Neutrophil (primary cell): ENCODE measurements at regions not wholly inside any gene's neighbourhood (a gene's known extent, or its start where the extent isn't known, plus 50 kb on each side); places are given as distances from the start of the nearest gene placed in this dataset.

Experiments used
- H3K27ac ChIP-seq: fragments of 200-600 bp; sonication (generic); 2 replicates; pipeline ENCODE4 v1.5.1; 2016; ENCODE audit warnings: mild to moderate bottlenecking, moderate library complexity
- H3K27me3 ChIP-seq: fragments of 200-600 bp; sonication (generic); 2 replicates; pipeline ENCODE4 v1.6.0; 2016; ENCODE audit warnings: mild to moderate bottlenecking
- H3K36me3 ChIP-seq: fragments of 200-600 bp; sonication (generic); 2 replicates; pipeline ENCODE4 v1.5.1; 2017
- H3K4me1 ChIP-seq, 2 experiments: fragments of 200-600 bp in 1 of 2; sonication (generic) in 1 of 2; 1 replicate in 1 of 2; 2 replicates in 1 of 2; pipeline versions ENCODE4 v1.5.1 to v1.6.1; 2013 to 2016; ENCODE audit warnings: low read depth in 1 of 2, low read length in 1 of 2, mild to moderate bottlenecking in 1 of 2, moderate library complexity in 1 of 2; ENCODE audit not compliant: control insufficient read depth in 1 of 2, insufficient read depth in 1 of 2
- H3K4me3 ChIP-seq, 2 experiments: fragments of 200-600 bp in 1 of 2; sonication (generic) in 1 of 2; 1 replicate in 1 of 2; 2 replicates in 1 of 2; pipeline ENCODE4 v1.5.1; 2013 to 2016; ENCODE audit warnings: low read depth in 1 of 2, low read length in 1 of 2, mild to moderate bottlenecking in 1 of 2, moderate library complexity in 1 of 2
- H3K9me3 ChIP-seq: fragments of 200-600 bp; sonication (generic); 2 replicates; pipeline ENCODE4 v1.5.1; 2016
- TF ChIP-seq, protein P1 (sequence below): fragments of 200-600 bp; sonication (generic); IDR thresholded peaks from 2 replicates; pipeline ENCODE4 v1.5.1; 2016; ENCODE audit warnings: antibody characterized with exemption

DNA sequence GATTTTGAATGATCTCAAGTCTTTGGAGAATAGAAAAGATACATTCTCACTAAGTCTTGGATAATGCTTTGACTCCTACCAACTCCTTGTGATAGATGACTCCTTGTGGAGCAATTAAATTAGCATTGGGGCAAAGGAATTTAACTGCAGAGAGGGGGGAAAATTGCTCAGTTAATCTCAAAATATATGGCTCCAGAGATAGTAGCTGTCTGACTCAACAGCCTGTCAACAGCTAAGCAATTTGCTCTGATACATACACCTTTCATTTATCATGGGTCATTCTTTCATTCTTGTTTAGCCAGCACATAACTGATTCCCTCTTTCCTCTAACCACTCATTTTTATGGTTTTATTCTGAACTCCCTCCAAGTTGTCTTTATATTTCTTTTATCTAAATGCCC lies 225.6 kb upstream of the OBI1 start:
- H3K4me3 ChIP-seq = no peak overlapping the region
- no peak overlapping the region for H3K27ac ChIP-seq
- no peaks in the 10 kb centered on the region for H3K36me3 ChIP-seq
- no peaks in the 10 kb centered on the region for H3K4me1 ChIP-seq
- TF ChIP-seq, protein P1, sequence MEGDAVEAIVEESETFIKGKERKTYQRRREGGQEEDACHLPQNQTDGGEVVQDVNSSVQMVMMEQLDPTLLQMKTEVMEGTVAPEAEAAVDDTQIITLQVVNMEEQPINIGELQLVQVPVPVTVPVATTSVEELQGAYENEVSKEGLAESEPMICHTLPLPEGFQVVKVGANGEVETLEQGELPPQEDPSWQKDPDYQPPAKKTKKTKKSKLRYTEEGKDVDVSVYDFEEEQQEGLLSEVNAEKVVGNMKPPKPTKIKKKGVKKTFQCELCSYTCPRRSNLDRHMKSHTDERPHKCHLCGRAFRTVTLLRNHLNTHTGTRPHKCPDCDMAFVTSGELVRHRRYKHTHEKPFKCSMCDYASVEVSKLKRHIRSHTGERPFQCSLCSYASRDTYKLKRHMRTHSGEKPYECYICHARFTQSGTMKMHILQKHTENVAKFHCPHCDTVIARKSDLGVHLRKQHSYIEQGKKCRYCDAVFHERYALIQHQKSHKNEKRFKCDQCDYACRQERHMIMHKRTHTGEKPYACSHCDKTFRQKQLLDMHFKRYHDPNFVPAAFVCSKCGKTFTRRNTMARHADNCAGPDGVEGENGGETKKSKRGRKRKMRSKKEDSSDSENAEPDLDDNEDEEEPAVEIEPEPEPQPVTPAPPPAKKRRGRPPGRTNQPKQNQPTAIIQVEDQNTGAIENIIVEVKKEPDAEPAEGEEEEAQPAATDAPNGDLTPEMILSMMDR = no peak
- no peaks in the 10 kb centered on the region for H3K9me3 ChIP-seq
- H3K27me3 ChIP-seq = no peaks in the 10 kb centered on the region

DNA sequence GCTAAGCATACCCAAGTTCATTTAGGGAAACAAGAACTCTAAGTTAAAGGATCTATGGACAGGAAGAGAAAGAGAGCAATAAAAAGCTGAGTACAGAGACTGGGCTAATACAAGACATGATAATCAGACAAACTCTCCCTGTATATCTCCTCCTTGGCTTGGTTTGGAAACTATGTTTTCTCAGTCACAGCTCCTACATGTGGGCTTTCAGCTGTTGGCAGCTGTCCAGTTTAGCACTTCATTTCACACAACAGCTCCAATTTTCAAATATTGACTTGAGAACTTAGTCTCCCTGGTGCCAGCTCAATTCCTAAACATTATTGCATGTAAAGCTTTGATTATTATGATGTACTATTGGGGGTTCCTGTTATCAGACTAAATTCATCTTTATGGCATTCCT lies 222.8 kb upstream of the OBI1 start:
- H3K4me1 ChIP-seq = no peaks in the 10 kb centered on the region
- no peaks in the 10 kb centered on the region for H3K9me3 ChIP-seq
- H3K27ac ChIP-seq = no peak overlapping the region
- no peaks in the 10 kb centered on the region for H3K36me3 ChIP-seq
- H3K4me3 ChIP-seq = no peak overlapping the region
- no peaks in the 10 kb centered on the region for H3K27me3 ChIP-seq
- TF ChIP-seq, protein P1 = no peak

DNA sequence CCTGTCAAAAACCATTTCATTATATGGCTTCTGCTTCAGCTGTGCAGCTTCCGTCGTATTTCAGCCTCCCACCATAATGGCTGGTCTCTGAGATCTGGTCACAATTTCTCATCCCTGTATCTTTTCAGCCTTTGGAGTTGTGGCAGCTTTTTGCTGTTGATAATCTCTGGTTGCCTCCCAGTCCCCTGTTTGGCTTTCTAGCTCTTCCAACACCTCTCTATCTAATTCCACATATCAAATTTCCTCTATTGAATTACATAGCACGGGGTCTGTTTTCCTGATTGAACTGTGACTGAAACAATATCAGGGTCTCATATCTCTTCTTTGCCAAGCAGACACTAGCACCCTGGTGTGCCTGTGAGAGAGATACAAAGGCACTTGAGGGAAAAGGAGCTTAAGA lies 222.1 kb upstream of the OBI1 start:
- TF ChIP-seq, protein P1 = no peak
- Histone ChIP-seq H3K27me3 (no peaks in the 10 kb centered on the region), H3K36me3 (no peaks in the 10 kb centered on the region), H3K9me3 (no peaks in the 10 kb centered on the region), H3K27ac (no peak overlapping the region), H3K4me1 (no peaks in the 10 kb centered on the region), H3K4me3 (no peak overlapping the region)

DNA sequence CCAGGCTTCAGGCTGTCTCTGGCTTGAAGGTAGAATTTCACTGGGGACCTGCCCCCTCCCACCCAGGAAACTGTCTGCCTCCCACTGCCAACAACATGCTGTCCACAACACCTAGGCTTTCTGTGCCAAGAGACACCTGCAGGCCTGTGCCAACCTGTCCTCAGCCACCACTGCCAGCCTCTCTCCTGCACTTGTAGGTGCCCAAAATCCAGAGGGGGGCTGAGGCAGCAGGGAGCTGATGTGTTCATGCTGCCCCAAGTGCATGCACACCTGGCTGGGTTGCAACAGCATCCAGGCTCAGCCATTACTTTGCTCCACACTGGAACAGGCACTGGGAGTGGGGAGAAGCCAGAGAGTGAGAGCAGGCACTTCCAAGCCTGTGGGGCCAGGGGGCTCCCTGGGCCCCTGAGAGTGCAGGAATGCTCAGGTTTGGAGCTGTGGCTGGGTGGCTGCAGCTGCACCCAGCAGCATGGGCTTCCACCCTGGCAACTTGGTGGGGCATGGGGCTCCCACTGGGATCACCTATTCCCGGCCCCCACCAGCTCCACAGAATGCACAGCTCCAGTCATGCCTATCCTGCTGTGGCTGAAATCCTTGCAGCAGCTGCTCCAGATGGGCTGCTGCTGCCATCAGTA lies 218.1 kb upstream of the OBI1 start:
- H3K27me3 ChIP-seq = no peaks in the 10 kb centered on the region
- H3K27ac ChIP-seq = no peak overlapping the region
- no peaks in the 10 kb centered on the region for H3K9me3 ChIP-seq
- no peaks in the 10 kb centered on the region for H3K4me1 ChIP-seq
- no peaks in the 10 kb centered on the region for H3K36me3 ChIP-seq
- H3K4me3 ChIP-seq = no peak overlapping the region
- TF ChIP-seq, protein P1 = no peak

DNA sequence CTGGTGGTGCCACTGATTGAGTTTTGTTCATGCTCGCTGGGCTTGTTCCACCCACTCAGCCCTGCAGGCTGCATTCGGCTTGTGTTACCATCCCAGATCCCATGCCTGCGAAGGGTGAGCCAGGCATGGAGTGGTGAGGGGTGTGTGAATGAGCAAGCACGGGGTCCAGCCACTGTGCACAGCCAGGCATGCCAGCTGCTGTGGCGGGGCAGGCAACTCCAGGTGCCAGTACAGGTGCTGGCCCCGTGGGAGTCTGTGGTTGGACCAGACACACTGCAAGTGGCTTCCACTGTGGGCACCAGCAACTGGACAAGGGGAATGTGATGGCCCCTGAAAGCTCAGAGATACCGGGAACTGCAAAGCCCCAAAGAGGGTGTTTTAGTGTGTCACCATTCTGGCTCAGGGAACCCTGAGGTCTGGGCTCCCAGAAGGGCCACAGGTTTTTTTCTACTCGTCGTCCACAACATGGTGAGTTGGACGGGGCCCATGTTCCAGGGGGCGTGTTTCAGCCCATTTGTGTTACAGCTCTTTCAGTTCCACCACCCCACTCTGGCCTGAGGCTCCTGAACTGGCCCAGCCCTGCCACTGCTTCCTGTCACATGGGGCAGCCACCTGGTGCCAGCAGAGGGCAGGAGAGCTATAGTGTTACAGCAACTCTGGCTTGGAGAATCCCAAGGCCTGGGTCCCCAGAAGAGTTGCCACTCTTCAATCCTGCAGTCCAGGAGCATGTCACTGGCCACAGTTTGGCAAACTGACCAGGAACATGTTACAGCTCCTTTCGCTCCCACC lies 217.0 kb upstream of the OBI1 start:
- H3K9me3 ChIP-seq = no peaks in the 10 kb centered on the region
- no peaks in the 10 kb centered on the region for H3K36me3 ChIP-seq
- no peak overlapping the region for H3K4me3 ChIP-seq
- no peaks in the 10 kb centered on the region for H3K4me1 ChIP-seq
- H3K27ac ChIP-seq = no peak overlapping the region
- H3K27me3 ChIP-seq = no peaks in the 10 kb centered on the region
- TF ChIP-seq, protein P1 = no peak
